ENCODE measurements at regions not wholly inside any gene's neighbourhood (a gene's known extent, or its start where the extent isn't known, plus 50 kb on each side); places are given as distances from the start of the nearest gene placed in this dataset.

DNA sequence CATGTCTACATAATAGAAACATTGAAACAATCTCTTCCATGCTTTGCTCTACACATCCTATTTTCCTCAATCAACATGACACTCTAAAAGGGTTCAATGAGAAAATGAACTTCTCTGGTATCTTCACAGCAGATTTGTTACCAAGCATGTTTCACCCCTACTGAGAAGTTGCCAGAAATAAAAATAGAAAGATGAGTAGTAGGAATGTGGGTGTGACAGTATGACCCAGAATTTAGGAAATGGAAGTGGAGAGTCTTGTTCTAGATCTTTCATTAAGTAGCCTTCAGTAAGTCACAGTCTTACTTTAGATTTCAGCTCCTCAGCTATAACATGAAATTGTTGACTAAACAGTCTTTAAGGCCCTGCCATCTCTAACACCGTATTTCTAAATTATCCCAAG, 581.8 kb downstream of the EFNA5 start:
- TF ChIP-seq ZNF416 (tag by site-specific recombination; IDR thresholded peaks at IDR 0.05) (no peak), YY1 (tag by site-specific recombination; IDR thresholded peaks at IDR 0.05) (no peak), HOXA7 (CRISPR knock-in tag; IDR thresholded peaks at IDR 0.05; ENCODE audit: borderline replicate concordance) (no peak), ZNF600 (tag by site-specific recombination; IDR thresholded peaks at IDR 0.05) (no peak), ZNF138 (tag by site-specific recombination; IDR thresholded peaks at IDR 0.05; ENCODE audit: borderline replicate concordance) (no peak), ZNF221 (tag by site-specific recombination; IDR thresholded peaks at IDR 0.05; ENCODE audit: borderline replicate concordance) (no peak)
- TF ChIP-seq, protein P1, sequence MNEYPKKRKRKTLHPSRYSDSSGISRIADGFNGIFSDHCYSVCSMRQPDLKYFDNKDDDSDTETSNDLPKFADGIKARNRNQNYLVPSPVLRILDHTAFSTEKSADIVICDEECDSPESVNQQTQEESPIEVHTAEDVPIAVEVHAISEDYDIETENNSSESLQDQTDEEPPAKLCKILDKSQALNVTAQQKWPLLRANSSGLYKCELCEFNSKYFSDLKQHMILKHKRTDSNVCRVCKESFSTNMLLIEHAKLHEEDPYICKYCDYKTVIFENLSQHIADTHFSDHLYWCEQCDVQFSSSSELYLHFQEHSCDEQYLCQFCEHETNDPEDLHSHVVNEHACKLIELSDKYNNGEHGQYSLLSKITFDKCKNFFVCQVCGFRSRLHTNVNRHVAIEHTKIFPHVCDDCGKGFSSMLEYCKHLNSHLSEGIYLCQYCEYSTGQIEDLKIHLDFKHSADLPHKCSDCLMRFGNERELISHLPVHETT (tag by site-specific recombination; IDR thresholded peaks at IDR 0.05): no peak
- TF ChIP-seq, protein P2, sequence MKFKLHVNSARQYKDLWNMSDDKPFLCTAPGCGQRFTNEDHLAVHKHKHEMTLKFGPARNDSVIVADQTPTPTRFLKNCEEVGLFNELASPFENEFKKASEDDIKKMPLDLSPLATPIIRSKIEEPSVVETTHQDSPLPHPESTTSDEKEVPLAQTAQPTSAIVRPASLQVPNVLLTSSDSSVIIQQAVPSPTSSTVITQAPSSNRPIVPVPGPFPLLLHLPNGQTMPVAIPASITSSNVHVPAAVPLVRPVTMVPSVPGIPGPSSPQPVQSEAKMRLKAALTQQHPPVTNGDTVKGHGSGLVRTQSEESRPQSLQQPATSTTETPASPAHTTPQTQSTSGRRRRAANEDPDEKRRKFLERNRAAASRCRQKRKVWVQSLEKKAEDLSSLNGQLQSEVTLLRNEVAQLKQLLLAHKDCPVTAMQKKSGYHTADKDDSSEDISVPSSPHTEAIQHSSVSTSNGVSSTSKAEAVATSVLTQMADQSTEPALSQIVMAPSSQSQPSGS (tag by site-specific recombination; IDR thresholded peaks at IDR 0.05; ENCODE audit: low read depth): no peak
- TF ChIP-seq, protein P3, sequence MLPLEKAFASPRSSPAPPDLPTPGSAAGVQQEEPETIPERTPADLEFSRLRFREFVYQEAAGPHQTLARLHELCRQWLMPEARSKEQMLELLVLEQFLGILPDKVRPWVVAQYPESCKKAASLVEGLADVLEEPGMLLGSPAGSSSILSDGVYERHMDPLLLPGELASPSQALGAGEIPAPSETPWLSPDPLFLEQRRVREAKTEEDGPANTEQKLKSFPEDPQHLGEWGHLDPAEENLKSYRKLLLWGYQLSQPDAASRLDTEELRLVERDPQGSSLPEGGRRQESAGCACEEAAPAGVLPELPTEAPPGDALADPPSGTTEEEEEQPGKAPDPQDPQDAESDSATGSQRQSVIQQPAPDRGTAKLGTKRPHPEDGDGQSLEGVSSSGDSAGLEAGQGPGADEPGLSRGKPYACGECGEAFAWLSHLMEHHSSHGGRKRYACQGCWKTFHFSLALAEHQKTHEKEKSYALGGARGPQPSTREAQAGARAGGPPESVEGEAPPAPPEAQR (tag by site-specific recombination; IDR thresholded peaks at IDR 0.05): no peak
- TF ChIP-seq, protein P4, sequence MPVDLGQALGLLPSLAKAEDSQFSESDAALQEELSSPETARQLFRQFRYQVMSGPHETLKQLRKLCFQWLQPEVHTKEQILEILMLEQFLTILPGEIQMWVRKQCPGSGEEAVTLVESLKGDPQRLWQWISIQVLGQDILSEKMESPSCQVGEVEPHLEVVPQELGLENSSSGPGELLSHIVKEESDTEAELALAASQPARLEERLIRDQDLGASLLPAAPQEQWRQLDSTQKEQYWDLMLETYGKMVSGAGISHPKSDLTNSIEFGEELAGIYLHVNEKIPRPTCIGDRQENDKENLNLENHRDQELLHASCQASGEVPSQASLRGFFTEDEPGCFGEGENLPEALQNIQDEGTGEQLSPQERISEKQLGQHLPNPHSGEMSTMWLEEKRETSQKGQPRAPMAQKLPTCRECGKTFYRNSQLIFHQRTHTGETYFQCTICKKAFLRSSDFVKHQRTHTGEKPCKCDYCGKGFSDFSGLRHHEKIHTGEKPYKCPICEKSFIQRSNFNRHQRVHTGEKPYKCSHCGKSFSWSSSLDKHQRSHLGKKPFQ (tag by site-specific recombination; IDR thresholded peaks at IDR 0.05): no peak
- TF ChIP-seq, protein P5, sequence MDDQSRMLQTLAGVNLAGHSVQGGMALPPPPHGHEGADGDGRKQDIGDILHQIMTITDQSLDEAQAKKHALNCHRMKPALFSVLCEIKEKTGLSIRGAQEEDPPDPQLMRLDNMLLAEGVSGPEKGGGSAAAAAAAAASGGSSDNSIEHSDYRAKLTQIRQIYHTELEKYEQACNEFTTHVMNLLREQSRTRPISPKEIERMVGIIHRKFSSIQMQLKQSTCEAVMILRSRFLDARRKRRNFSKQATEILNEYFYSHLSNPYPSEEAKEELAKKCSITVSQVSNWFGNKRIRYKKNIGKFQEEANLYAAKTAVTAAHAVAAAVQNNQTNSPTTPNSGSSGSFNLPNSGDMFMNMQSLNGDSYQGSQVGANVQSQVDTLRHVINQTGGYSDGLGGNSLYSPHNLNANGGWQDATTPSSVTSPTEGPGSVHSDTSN (CRISPR knock-in tag; IDR thresholded peaks at IDR 0.05): no peak

All from HEK293 (cell line).